ENCODE measurements at regions not wholly inside any gene's neighbourhood (a gene's known extent, or its start where the extent isn't known, plus 50 kb on each side); places are given as distances from the start of the nearest gene placed in this dataset.

DNA sequence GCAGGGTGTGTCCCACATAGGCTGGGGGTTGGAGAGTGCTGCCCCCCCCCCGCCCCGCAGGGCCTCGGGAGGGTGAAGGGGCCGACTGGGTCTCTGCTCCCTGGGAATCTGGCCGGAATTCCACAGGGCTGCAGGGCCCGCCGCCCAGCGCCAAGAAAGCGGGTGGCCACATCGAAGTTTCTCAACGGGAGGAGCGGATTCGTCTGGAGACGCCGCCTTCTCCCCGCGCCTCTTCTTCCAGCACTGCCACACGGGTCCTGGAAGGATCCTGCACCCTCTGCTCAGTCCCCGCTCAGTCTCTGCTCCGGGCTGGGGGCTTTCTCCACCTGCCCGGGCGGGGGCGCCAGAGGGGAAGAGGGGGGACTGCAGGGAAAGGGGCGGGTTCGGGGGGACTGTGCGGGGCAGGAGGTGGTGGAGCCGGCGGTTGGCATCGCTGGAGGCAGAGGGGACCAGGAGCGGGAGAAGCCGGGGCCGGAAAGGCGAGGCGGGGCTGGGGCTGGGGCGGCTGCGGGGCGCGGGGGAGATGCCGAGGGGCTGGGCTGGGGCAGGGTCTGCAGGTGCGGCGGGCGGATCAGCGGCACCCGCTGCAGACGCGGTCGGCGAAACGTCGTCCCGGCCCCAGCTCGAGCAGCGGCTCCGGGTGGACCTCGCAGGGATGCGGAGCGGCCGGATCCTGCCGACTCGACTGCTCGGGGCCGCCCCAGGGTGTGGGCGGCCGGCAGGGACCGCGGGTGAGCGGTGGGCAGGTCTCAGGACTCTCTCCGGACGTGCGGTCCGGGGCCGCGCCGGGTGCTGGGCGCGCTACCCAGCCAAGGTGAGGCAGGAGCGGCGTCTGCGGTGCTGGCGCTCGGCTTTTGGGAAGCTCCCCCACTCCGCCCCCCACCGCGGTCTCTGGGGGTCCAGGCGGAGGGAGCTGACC is 811.4 kb upstream of the TMEM132C start:
- H2AK5ac ChIP-seq (ENCODE audit: low read depth, low read length) = no peak overlapping the region
- peak overlapping the region; percentile 77 for H3K23ac ChIP-seq (ENCODE audit: low read depth, low read length, poor library complexity)
- no peaks in the 10 kb centered on the region for H3K79me1 ChIP-seq (ENCODE audit: low read depth, low read length)
- H4K91ac ChIP-seq (ENCODE audit: low read depth, low read length, poor library complexity) = no peak overlapping the region
- H3K4me3 ChIP-seq (ENCODE audit: low read length in 2 of 2) = peak overlapping the region in 1 of 2 donors; percentile 81
- H3K4ac ChIP-seq (ENCODE audit: low read length) = no peak overlapping the region
- no peaks in the 10 kb centered on the region for H3K9me3 ChIP-seq (replicated peaks in 1 of 2; ENCODE audit: control insufficient read depth in 2 of 2, insufficient read depth in 1 of 2, low read depth in 1 of 2, low read length in 2 of 2)
- H3K4me2 ChIP-seq (ENCODE audit: insufficient read depth, low read length, poor library complexity, severe bottlenecking) = peak overlapping the region; percentile 92
- H2BK15ac ChIP-seq (ENCODE audit: low read length) = peak overlapping the region; percentile 25
- no peak overlapping the region for H4K8ac ChIP-seq (ENCODE audit: low read depth, low read length)
- no peak overlapping the region for H3K27ac ChIP-seq (replicated peaks; ENCODE audit: low read length)
- H3K9ac ChIP-seq (ENCODE audit: low read depth, low read length, poor library complexity) = no peak overlapping the region
- H3K18ac ChIP-seq (ENCODE audit: low read length) = peak overlapping the region; percentile 27
- no peak overlapping the region for H2BK5ac ChIP-seq (ENCODE audit: low read length)
- no peaks in the 10 kb centered on the region for H3K4me1 ChIP-seq (ENCODE audit: control insufficient read depth in 2 of 2, insufficient read depth in 1 of 2, low read depth in 1 of 2, low read length in 2 of 2)
- H2BK120ac ChIP-seq (ENCODE audit: low read depth, low read length) = no peak overlapping the region
- no CpG with 5 or more reads among the region's 85 CpGs for WGBS, 2 donors (ENCODE audit: extremely low coverage in 2 of 2, insufficient read length in 2 of 2, insufficient replicate concordance in 1 of 2)
- H3K27me3 ChIP-seq (ENCODE audit: control insufficient read depth in 3 of 3, insufficient read depth in 3 of 3, low read depth in 1 of 3, low read length in 3 of 3) = peaks cover 10 to 47% (median 23%) of the 10 kb centered on the region in 3 experiments
- H2AFZ ChIP-seq (ENCODE audit: low read length) = peak overlapping the region; percentile 35
- no peak overlapping the region for H2BK12ac ChIP-seq (ENCODE audit: low read length)
- H3K14ac ChIP-seq (ENCODE audit: low read length) = no peak overlapping the region
- no peaks in the 10 kb centered on the region for H3K36me3 ChIP-seq (replicated peaks in 1 of 2; ENCODE audit: control insufficient read depth in 2 of 2, insufficient read depth in 2 of 2, low read length in 2 of 2)
- DNase-seq (ENCODE audit: low spot score) = peak; percentile 8

DNA sequence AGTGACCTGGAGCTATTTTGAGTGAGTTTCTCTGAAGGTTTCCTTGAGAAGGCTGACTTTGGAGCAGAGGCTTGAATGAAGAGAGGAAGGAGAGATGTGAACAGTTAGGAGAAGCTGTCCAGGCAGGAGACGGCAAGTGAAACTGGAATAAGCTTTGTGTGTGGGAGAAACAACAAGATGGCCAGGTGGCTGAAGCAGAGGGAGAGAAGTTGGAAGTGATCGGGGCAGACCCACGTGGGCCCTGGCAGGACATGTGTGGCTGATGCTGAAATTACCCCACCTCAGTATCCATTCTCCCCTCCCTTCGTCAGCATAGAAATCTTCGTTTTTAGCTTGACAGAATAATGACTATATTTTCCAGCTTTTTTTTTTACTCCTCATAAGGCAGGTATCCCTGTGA is 809.2 kb upstream of the TMEM132C start:
- no peak overlapping the region for H2AFZ ChIP-seq (ENCODE audit: low read length)
- no peak overlapping the region for H3K27ac ChIP-seq (replicated peaks; ENCODE audit: low read length)
- no peak overlapping the region for H3K4ac ChIP-seq (ENCODE audit: low read length)
- H3K36me3 ChIP-seq (replicated peaks in 1 of 2; ENCODE audit: control insufficient read depth in 2 of 2, insufficient read depth in 2 of 2, low read length in 2 of 2) = no peaks in the 10 kb centered on the region
- no peak overlapping the region for H3K4me3 ChIP-seq (ENCODE audit: low read length in 2 of 2)
- no peak overlapping the region for H3K18ac ChIP-seq (ENCODE audit: low read length)
- H3K27me3 ChIP-seq (ENCODE audit: control insufficient read depth in 3 of 3, insufficient read depth in 3 of 3, low read depth in 1 of 3, low read length in 3 of 3) = peaks cover 10 to 45% (median 23%) of the 10 kb centered on the region in 3 experiments
- H4K91ac ChIP-seq (ENCODE audit: low read depth, low read length, poor library complexity) = no peak overlapping the region
- no peaks in the 10 kb centered on the region for H3K4me1 ChIP-seq (ENCODE audit: control insufficient read depth in 2 of 2, insufficient read depth in 1 of 2, low read depth in 1 of 2, low read length in 2 of 2)
- no peaks in the 10 kb centered on the region for H3K79me1 ChIP-seq (ENCODE audit: low read depth, low read length)
- H2BK12ac ChIP-seq (ENCODE audit: low read length) = no peak overlapping the region
- H3K23ac ChIP-seq (ENCODE audit: low read depth, low read length, poor library complexity) = no peak overlapping the region
- no peak for DNase-seq (ENCODE audit: low spot score)
- WGBS, 2 donors (ENCODE audit: extremely low coverage in 2 of 2, insufficient read length in 2 of 2, insufficient replicate concordance in 1 of 2) = no CpG with 5 or more reads among the region's 5 CpGs
- no peak overlapping the region for H2BK120ac ChIP-seq (ENCODE audit: low read depth, low read length)
- H2AK5ac ChIP-seq (ENCODE audit: low read depth, low read length) = no peak overlapping the region
- H4K8ac ChIP-seq (ENCODE audit: low read depth, low read length) = no peak overlapping the region
- H3K9me3 ChIP-seq (replicated peaks in 1 of 2; ENCODE audit: control insufficient read depth in 2 of 2, insufficient read depth in 1 of 2, low read depth in 1 of 2, low read length in 2 of 2) = no peaks in the 10 kb centered on the region
- H3K14ac ChIP-seq (ENCODE audit: low read length) = no peak overlapping the region
- no peak overlapping the region for H3K9ac ChIP-seq (ENCODE audit: low read depth, low read length, poor library complexity)
- H2BK15ac ChIP-seq (ENCODE audit: low read length) = no peak overlapping the region
- H3K4me2 ChIP-seq (ENCODE audit: insufficient read depth, low read length, poor library complexity, severe bottlenecking) = no peak overlapping the region
- no peak overlapping the region for H2BK5ac ChIP-seq (ENCODE audit: low read length)

- H2BK15ac ChIP-seq (ENCODE audit: low read length) = no peak overlapping the region
- no peaks in the 10 kb centered on the region for H3K36me3 ChIP-seq (replicated peaks in 1 of 2; ENCODE audit: control insufficient read depth in 2 of 2, insufficient read depth in 2 of 2, low read length in 2 of 2)
- no peaks in the 10 kb centered on the region for H3K4me1 ChIP-seq (ENCODE audit: control insufficient read depth in 2 of 2, insufficient read depth in 1 of 2, low read depth in 1 of 2, low read length in 2 of 2)
- no peak overlapping the region for H3K27ac ChIP-seq (replicated peaks; ENCODE audit: low read length)
- H3K4ac ChIP-seq (ENCODE audit: low read length) = no peak overlapping the region
- no peak overlapping the region for H3K18ac ChIP-seq (ENCODE audit: low read length)
- H3K4me2 ChIP-seq (ENCODE audit: insufficient read depth, low read length, poor library complexity, severe bottlenecking) = no peak overlapping the region
- H2AFZ ChIP-seq (ENCODE audit: low read length) = no peak overlapping the region
- H3K4me3 ChIP-seq (ENCODE audit: low read length in 2 of 2) = no peak overlapping the region
- H2BK12ac ChIP-seq (ENCODE audit: low read length) = no peak overlapping the region
- H2BK120ac ChIP-seq (ENCODE audit: low read depth, low read length) = no peak overlapping the region
- H3K79me1 ChIP-seq (ENCODE audit: low read depth, low read length) = no peaks in the 10 kb centered on the region
- no CpG with 5 or more reads among the region's 2 CpGs for whole genome bisulfite sequencing, 2 donors (ENCODE audit: extremely low coverage in 2 of 2, insufficient read length in 2 of 2, insufficient replicate concordance in 1 of 2)
- H2BK5ac ChIP-seq (ENCODE audit: low read length) = no peak overlapping the region
- no peak overlapping the region for H3K9ac ChIP-seq (ENCODE audit: low read depth, low read length, poor library complexity)
- H3K9me3 ChIP-seq (replicated peaks in 1 of 2; ENCODE audit: control insufficient read depth in 2 of 2, insufficient read depth in 1 of 2, low read depth in 1 of 2, low read length in 2 of 2) = no peaks in the 10 kb centered on the region
- no peak for DNase-seq (ENCODE audit: low spot score)
- peaks cover 10 to 32% (median 20%) of the 10 kb centered on the region in 3 experiments for H3K27me3 ChIP-seq (ENCODE audit: control insufficient read depth in 3 of 3, insufficient read depth in 3 of 3, low read depth in 1 of 3, low read length in 3 of 3)
- H2AK5ac ChIP-seq (ENCODE audit: low read depth, low read length) = no peak overlapping the region
- no peak overlapping the region for H3K14ac ChIP-seq (ENCODE audit: low read length)
- no peak overlapping the region for H4K91ac ChIP-seq (ENCODE audit: low read depth, low read length, poor library complexity)
- no peak overlapping the region for H4K8ac ChIP-seq (ENCODE audit: low read depth, low read length)
- H3K23ac ChIP-seq (ENCODE audit: low read depth, low read length, poor library complexity) = no peak overlapping the region
Measured at GRCh38 chr12:127459166-127459565, 807.8 kb upstream of the TMEM132C start.

DNA sequence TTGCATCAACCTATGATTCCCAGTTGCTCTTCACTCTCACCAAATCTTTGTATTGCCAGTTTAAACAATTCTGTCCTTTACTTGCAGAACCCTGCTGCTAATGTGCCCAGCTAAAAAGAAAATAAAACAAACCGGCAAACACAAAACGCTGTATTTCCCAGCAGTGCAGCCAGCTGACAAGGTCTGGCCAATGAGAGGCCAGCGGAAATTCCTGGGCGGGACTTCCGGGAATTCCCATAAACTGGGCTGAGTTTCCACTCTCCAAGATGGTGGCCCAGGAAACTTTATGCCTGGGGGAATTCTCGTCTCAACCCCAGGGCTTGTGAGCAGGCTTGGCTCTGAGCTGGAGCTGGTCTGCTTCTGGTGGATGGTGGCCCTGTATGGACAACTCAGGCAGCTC is 807.3 kb upstream of the TMEM132C start:
- no CpG with 5 or more reads among the region's 6 CpGs for WGBS, 2 donors (ENCODE audit: extremely low coverage in 2 of 2, insufficient read length in 2 of 2, insufficient replicate concordance in 1 of 2)
- Histone ChIP-seq H2BK5ac (ENCODE audit: low read length) (no peak overlapping the region), H3K27me3 (ENCODE audit: control insufficient read depth in 3 of 3, insufficient read depth in 3 of 3, low read depth in 1 of 3, low read length in 3 of 3) (peaks cover 10 to 27% (median 18%) of the 10 kb centered on the region in 3 experiments), H3K14ac (ENCODE audit: low read length) (no peak overlapping the region), H3K4me1 (ENCODE audit: control insufficient read depth in 2 of 2, insufficient read depth in 1 of 2, low read depth in 1 of 2, low read length in 2 of 2) (no peaks in the 10 kb centered on the region), H3K27ac (replicated peaks; ENCODE audit: low read length) (no peak overlapping the region), H3K9ac (ENCODE audit: low read depth, low read length, poor library complexity) (no peak overlapping the region), H4K8ac (ENCODE audit: low read depth, low read length) (no peak overlapping the region), H3K36me3 (replicated peaks in 1 of 2; ENCODE audit: control insufficient read depth in 2 of 2, insufficient read depth in 2 of 2, low read length in 2 of 2) (no peaks in the 10 kb centered on the region), H3K9me3 (replicated peaks in 1 of 2; ENCODE audit: control insufficient read depth in 2 of 2, insufficient read depth in 1 of 2, low read depth in 1 of 2, low read length in 2 of 2) (no peaks in the 10 kb centered on the region), H2BK12ac (ENCODE audit: low read length) (no peak overlapping the region), H3K4me2 (ENCODE audit: insufficient read depth, low read length, poor library complexity, severe bottlenecking) (no peak overlapping the region), H2BK120ac (ENCODE audit: low read depth, low read length) (no peak overlapping the region), H2BK15ac (ENCODE audit: low read length) (no peak overlapping the region), H3K18ac (ENCODE audit: low read length) (no peak overlapping the region), H3K4me3 (ENCODE audit: low read length in 2 of 2) (no peak overlapping the region), H3K23ac (ENCODE audit: low read depth, low read length, poor library complexity) (no peak overlapping the region), H2AK5ac (ENCODE audit: low read depth, low read length) (no peak overlapping the region), H4K91ac (ENCODE audit: low read depth, low read length, poor library complexity) (no peak overlapping the region), H2AFZ (ENCODE audit: low read length) (peak overlapping the region; percentile 71), H3K4ac (ENCODE audit: low read length) (no peak overlapping the region), H3K79me1 (ENCODE audit: low read depth, low read length) (no peaks in the 10 kb centered on the region)
- no peak for DNase-seq (ENCODE audit: low spot score)
